B cell (primary cell): ENCODE measurements at regions not wholly inside any gene's neighbourhood (a gene's known extent, or its start where the extent isn't known, plus 50 kb on each side); places are given as distances from the start of the nearest gene placed in this dataset.

Experiments
- CTCF ChIP-seq: fragments of 200-600 bp; IDR thresholded peaks from one replicate; pipeline ENCODE4 v1.8.0; 2022; ENCODE audit warnings: antibody characterized with exemption, mild to moderate bottlenecking
- EZH2 ChIP-seq: IDR thresholded peaks from 2 replicates; pipeline ENCODE4 v1.6.1; 2012; ENCODE audit warnings: borderline replicate concordance, low read depth, mild to moderate bottlenecking, moderate library complexity, low read length; ENCODE audit not compliant: insufficient read depth, poor library complexity, severe bottlenecking

GRCh38 chr13:48602296-48603016 is 51.3 kb upstream of the CYSLTR2 start:
- TF ChIP-seq EZH2 (no peak), CTCF (no peak)
